G401 (cell line): ENCODE measurements at regions not wholly inside any gene's neighbourhood (a gene's known extent, or its start where the extent isn't known, plus 50 kb on each side); places are given as distances from the start of the nearest gene placed in this dataset.
"Not testable (repeated sequence)": the region's sequence is repeated elsewhere in the genome, so short reads cannot be mapped to it uniquely, and the experiment has no call there.

ENCODE experiments used
- DNase-seq: peaks from one replicate; pipeline ENCODE4 v3.0.0-alpha.2; 2015; ENCODE audit warnings: low spot score
- in situ Hi-C: cut with HindIII; loops from 2 replicates; pipeline ENCODE4 v1.10.0; 2016; ENCODE audit warnings: low sequenced_read_pairs, mixed read lengths

- DNase-seq, result no peak
- in situ Hi-C loops, result no loop called here
Measured at GRCh38 chr6:113754291-113754690, 102.9 kb upstream of the MARCKS start.

- DNase-seq, result no peak
- in situ Hi-C loops, result no loop called here
Measured at GRCh38 chr6:113755449-113756289, 101.5 kb upstream of the MARCKS start.

DNA sequence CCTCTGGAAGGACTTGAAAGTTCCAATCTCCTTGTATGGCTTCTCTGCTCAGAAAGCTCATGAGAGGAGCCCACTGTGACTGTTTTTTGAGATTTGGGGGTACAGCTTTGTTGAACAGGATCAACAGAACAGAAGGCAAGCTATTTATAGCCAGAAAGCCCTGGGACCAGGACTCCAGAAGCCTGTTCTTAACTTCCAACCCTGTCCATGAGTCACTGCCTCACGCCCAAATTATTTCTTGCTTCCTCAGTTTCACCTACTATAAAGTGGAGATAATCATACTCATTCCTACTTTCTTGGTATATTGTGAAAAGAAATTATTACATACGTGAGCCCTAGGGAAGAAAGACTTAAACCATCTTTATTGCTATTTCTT, 100.9 kb upstream of the MARCKS start:
- DNase-seq, result no peak
- in situ Hi-C loops, result no loop called here

GRCh38 chr6:113758214-113758613, 98.9 kb upstream of the MARCKS start:
- DNase-seq, result no peak
- in situ Hi-C loops, result no loop called here

GRCh38 chr6:113758826-113759574, 98.1 kb upstream of the MARCKS start:
- no peak for DNase-seq
- in situ Hi-C loops, result no loop called here

- DNase-seq, result no peak
- in situ Hi-C loops, result no loop called here
Measured at GRCh38 chr6:113762641-113763040, 94.5 kb upstream of the MARCKS start.

DNA sequence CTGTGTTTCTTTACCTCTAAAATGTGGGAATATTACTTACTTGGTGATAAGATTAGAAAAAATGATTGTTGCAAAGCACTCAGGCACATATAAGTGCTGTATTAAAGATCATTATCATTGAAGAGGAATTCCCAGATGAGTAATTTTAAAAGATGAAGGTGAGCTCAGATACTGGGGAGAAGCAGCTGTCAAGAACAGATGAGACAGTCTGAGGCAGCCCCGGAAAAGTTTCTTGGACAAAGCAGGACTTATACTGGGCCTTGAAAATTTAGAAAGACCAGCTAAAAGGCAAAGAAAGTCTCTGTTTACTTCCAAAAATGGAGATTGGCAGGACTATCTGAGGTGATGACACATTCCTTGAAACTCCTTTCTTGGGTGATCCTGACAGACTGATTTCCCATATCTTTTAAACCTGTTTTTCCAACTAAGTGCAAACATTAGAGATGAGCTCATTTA, 93.8 kb upstream of the MARCKS start:
- in situ Hi-C loops, result no loop called here
- DNase-seq, result no peak

DNA sequence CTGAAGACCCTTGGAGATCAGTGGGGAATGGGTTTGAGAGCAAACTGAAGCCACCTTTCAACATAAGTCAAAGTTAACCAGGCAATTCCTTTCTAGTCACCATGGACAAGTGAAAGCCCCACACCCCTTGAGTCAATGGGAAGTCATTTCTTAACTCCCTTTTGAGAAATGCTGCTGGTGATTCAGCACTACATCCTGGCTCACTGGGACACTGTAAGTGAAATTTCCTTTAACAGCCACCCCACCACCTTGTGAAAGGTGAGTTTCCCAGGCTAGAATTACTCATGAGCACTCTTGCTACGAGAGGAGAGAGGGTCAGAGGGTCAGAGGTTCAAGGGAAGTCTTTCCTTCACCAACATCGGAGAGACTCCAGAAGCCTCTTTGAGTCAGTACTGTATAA, 93.3 kb upstream of the MARCKS start:
- in situ Hi-C loops, result no loop called here
- DNase-seq, result no peak

DNA sequence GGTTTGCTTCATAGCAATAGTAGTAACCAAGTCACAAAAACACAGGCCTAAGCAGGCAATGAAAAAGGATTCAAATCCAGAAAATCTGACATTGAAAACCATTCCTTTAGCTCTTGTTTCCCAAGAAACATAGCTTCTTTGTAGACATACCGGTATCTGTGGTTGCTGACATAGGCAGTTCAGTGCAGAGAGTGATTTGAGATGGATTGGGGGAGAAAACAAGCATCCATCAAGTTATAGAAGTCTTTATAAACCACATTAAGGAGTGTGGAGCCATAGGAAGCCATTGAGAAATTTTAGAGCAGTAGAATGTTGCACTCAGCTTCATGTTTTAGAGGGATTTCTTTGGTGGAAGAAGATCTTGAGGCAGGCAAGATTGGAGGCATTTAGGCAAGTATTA, 91.2 kb upstream of the MARCKS start:
- in situ Hi-C loops, result no loop called here

GRCh38 chr6:113767985-113768384, 89.2 kb upstream of the MARCKS start:
- no peak for DNase-seq
- in situ Hi-C loops, result no loop called here

More for the DNA sequence above, 91.2 kb upstream of the MARCKS start:
- no peak for DNase-seq

DNA sequence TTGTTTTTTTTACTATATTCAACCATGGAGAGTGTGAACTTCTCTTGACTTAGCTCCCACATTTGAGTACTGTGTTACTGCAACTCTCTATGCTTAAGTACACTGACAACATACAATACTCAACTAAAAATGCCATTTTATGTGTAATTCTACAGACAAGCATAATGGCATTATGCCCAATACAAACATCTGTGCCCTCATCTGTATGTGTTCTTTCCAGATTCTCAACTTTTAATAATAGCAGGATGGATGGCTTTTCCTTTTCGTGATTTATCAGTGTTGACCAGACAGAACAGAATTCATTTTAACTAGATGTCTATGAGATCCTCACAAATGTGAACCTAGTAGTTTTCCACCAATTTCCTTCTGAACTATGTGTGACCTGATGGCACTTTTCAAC, 84.2 kb upstream of the MARCKS start:
- DNase-seq, result no peak
- in situ Hi-C loops, result no loop called here

DNA sequence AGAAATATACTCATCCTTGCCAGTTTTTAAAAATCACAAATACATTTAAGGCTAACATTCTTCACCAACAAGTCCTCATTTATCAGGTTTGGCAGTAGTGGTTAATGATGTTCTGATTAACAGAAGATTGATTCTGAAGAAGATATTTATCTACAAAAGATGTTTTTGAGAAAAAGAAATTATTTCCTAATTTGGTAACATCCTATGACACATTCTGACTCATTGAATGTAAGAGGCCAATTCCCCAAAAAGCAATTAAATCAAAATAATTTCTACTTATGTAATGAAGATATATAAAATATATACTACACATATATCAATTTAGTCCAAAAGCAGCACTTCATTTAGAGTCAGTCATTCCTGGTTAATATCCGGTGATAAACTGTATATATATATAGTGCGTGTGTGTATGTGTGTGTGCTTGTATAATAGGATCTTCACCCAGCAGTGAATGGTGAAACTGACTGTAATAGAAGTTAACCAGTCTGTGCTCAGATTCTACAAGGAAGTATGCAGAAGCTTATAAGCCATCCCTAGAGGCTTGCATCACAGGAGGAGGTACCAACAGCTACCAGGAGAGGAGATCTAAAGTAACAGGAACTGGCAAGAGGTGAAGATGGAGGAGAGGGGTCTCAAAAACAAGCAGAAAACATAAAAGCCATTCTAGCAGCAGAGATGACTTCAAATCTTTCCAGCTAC, 82.9 kb upstream of the MARCKS start:
- DNase-seq, result no peak
- in situ Hi-C loops, result no loop called here

DNA sequence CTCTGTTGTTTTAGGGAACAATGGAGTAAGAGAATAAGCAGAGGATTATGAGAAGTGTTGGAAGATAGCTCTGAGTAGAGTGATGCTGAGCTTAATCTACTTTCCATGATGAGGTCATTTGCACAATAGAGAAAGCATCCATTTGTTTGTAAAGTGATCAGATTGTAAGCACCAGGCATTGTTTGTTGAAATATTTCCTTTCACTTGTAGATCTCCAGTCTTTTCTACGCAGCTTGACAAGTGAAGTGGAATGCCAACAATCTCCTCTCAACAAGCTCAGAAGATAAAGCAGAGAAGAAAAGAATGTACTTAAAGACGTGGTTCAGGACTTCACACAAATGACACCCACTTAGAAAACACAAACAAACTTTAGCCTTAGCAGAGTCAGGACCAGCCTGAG, 80.1 kb upstream of the MARCKS start:
- in situ Hi-C loops, result no loop called here
- no peak for DNase-seq

- in situ Hi-C loops, result no loop called here
- no peak for DNase-seq
Measured at GRCh38 chr6:113777601-113778000, 79.5 kb upstream of the MARCKS start.

DNA sequence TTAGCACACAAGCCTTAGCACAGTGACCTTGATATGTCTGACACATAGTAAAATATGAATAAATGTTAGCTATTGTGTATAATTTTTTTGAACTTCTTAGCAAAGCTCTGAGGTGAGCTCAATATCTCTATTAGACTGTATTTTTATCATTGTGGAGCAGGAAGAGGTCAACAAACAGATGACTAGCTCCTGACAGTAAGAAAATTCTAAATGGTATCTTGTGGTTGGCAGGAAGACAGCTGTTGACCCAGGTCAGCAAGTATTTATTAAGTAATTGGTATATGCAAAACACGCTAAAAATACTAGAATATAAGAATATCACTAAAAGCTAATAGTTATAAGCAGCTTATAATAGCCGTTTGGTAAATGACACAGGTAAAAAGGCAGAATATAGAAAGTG, 77.5 kb upstream of the MARCKS start:
- DNase-seq, result no peak
- in situ Hi-C loops, result no loop called here

- no peak for DNase-seq
- in situ Hi-C loops, result no loop called here
Measured at GRCh38 chr6:113782636-113783035, 74.5 kb upstream of the MARCKS start.

DNA sequence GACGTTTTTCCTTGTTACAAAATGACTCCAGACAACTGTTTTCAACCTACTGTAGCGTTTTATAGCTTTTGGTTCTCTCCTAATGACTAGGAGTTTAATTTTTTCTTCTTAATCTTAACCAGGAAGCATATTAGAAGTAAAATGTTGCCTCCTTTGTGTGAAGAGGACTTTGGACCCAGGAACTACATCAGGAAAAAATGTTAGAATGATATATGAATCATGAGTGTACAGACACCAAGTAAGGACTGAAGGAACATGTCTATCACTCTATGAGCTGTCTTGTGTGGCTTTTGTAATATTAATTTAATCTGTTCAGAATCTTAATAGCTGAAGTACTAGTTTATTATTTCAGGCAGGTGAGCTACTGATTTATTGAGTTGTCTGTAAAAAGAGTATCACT, 71.0 kb upstream of the MARCKS start:
- no peak for DNase-seq
- in situ Hi-C loops, result no loop called here

DNA sequence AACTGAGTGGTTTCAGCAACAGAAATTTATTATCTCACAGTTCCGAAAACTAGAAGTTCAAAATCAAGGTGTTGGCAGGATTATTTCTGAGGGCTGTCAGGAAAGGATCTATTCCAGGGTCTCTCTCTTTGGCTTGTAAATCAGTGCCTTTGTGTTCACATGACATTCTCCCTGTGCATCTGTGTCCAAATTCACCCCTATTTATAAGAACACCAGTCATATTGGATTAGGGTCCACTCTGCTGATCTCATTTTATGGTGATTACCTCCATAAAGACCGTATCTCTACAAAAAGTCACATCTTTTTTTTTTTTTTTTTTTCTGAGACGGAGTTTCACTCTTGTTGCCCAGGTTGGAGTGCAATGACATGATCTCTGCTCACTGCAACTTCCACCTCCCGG, 68.6 kb upstream of the MARCKS start:
- in situ Hi-C loops, result no loop called here

DNA sequence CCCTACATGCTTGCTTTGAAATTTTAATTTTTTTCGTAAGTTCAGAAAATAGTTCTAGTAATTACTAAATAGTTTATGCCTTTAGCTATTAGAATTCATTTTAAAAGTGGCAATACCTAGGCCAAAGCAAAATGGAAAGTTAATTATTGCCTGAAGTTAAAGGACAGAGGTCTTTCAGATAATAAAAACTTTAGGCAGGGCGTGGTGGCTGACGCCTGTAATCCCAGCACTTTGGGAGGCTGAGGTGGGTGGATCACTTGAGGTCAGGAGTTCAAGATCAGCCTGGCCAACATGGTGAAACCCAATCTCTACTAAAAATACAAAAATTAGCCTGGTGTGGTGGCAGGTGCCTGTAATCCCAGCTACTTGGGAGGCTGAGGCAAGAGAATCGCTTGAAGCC, 65.9 kb upstream of the MARCKS start:
- DNase-seq, in situ Hi-C loops: not testable (repeated sequence)

More for the DNA sequence above, 68.6 kb upstream of the MARCKS start:
- no peak for DNase-seq

GRCh38 chr6:113795371-113795770, 61.8 kb upstream of the MARCKS start:
- in situ Hi-C loops, DNase-seq: not testable (repeated sequence)
